LNCaP clone FGC (cell line): ENCODE measurements at regions not wholly inside any gene's neighbourhood (a gene's known extent, or its start where the extent isn't known, plus 50 kb on each side); places are given as distances from the start of the nearest gene placed in this dataset.
A peak's percentile ranks its signal among the peaks of the same experiment; 100 is the strongest.

Experiments used
- DNase-seq: peaks from one replicate; pipeline ENCODE4 v3.0.0-alpha.2; 2011; ENCODE audit warnings: low read depth
- H3K4me3 ChIP-seq: 2 replicates; pipeline ENCODE4 v1.5.1; 2011; ENCODE audit warnings: mild to moderate bottlenecking, low read depth, low read length, control low read depth
- CTCF ChIP-seq: IDR thresholded peaks from 2 replicates; pipeline ENCODE4 v1.5.1; 2012; ENCODE audit warnings: mild to moderate bottlenecking; ENCODE audit not compliant: control insufficient read depth, insufficient read depth; ENCODE audit errors: extremely low read depth

DNA sequence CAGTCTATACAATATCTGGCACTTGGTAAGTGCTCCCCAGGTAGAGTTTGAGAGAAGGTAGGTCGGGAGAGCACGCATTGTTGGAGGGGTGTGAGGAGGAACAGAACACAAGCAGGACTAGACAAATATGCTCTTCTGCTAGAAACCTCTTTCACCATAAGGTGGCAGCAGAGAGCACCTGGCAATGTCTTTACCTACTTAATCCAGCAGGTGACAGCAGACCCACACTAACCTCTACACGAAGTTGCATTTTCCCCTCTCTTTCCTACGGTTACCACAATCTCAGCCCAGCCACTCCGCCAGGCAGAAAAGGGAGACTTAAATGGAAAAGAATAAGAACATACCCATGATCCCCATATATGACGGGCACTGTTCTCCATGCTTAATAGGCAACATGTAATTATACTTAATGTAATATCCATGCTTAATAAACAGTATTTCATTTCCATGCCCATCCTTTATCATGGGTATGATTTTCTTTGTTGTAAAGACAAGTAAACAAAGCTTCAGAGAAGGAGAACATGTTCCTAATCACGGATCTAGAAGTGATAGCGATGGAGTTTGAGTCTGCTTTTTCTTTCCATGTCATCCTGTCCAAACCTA, 55.1 kb upstream of the CCL2 start:
- DNase-seq, result peak; percentile 59
- peak; percentile 100 for TF ChIP-seq CTCF
- H3K4me3 ChIP-seq, result no peak overlapping the region

DNA sequence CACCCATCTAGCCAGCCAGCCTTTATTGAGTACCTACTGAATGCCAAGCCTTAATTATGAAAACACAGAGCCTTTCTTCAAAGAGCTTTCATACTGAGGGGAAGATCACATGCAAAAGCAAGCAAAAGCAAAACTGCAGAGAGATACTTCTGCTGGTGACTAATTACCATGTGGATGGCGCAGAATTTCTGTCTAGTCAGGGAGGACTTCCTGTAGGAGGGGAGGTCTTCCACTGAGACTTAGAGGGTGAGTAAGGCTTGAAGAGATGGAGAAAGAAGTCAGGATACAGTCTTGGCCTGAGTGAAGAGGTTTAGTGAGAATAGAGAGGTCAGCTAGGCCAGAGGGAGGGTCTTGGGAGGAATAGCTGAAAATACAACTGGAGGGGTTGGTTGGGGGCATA, 53.9 kb upstream of the CCL2 start:
- no peak for DNase-seq
- TF ChIP-seq CTCF, result no peak
- no peak overlapping the region for H3K4me3 ChIP-seq

- H3K4me3 ChIP-seq, result no peak overlapping the region
- DNase-seq, result no peak
- TF ChIP-seq CTCF, result no peak
Observed at GRCh38 chr17:34201767-34202166, 53.3 kb upstream of the CCL2 start.

DNA sequence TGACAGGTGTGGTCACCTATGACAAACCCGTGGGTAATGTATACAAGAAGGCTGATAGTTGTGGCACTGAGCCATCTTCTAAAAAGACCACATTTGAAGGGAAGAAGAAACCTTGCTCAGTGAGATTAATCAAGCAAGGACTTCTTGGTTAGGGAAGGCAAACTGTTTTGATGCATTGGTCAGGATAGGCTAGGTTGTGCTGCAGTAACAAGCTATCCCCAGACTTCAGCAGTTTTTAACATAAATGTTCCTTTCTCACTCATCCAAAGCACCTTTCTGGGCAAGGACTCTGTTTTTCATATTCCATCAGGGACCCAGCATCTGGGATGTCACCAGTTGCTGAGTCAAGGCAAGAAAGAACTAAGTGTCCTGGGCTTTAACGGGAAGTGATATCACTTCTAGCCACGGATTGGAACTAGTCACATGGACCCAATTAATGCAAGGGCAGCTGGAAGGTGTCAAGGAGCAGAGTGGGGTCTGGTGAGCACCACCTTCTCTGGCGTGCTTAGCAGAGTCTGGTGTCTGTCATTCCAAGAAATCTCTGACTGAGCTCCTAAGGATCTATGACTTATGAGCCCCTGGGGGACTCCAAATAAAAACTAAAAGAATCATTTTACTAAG, 52.0 kb upstream of the CCL2 start:
- TF ChIP-seq CTCF, result no peak
- no peak for DNase-seq
- no peak overlapping the region for H3K4me3 ChIP-seq

DNA sequence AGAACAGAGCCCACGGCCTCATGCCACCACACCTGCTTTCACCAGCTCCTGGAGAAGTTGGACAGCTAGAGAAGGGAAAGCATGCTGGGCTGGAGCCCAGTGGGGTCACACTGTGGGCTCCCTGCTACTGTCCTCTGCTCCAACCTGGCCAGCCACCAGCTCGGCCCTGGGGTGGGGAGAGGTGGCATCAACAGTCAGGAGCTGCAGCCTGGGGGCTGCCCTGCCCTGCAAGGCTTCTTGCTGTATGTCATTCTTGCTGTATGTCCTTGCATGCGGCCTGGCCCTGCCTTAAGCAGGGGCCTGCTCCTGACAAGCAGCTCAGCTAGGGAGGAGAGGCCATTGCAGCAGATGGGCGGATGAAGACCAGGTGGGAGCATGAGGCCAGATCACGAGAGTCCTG, 50.7 kb upstream of the CCL2 start:
- H3K4me3 ChIP-seq, result no peak overlapping the region
- TF ChIP-seq CTCF, result no peak
- DNase-seq, result no peak
